Omental fat pad (tissue), 3 donors: ENCODE measurements at regions not wholly inside any gene's neighbourhood (a gene's known extent, or its start where the extent isn't known, plus 50 kb on each side); places are given as distances from the start of the nearest gene placed in this dataset.
A peak's percentile ranks its signal among the peaks of the same experiment; 100 is the strongest.
"Not testable (repeated sequence)": the region's sequence is repeated elsewhere in the genome, so short reads cannot be mapped to it uniquely, and the experiment has no call there.

ENCODE experiments used
- ATAC-seq: fragments of 150-250 bp; one replicate; pipeline ENCODE4 v1.9.1; 2016; ENCODE audit warnings: mild to moderate bottlenecking, moderate library complexity; ENCODE audit not compliant: low FRiP score
- DNase-seq: peaks from one replicate; pipeline ENCODE4 v3.0.0-alpha.2; 2019; ENCODE audit warnings: low spot score
- CTCF ChIP-seq, 3 donors: fragments of 450-650 bp; IDR thresholded peaks; one replicate each; pipeline ENCODE4 v1.5.1; 2016 to 2017; ENCODE audit warnings: antibody characterized with exemption in 3 of 3, mild to moderate bottlenecking in 3 of 3, moderate library complexity in 2 of 3

DNA sequence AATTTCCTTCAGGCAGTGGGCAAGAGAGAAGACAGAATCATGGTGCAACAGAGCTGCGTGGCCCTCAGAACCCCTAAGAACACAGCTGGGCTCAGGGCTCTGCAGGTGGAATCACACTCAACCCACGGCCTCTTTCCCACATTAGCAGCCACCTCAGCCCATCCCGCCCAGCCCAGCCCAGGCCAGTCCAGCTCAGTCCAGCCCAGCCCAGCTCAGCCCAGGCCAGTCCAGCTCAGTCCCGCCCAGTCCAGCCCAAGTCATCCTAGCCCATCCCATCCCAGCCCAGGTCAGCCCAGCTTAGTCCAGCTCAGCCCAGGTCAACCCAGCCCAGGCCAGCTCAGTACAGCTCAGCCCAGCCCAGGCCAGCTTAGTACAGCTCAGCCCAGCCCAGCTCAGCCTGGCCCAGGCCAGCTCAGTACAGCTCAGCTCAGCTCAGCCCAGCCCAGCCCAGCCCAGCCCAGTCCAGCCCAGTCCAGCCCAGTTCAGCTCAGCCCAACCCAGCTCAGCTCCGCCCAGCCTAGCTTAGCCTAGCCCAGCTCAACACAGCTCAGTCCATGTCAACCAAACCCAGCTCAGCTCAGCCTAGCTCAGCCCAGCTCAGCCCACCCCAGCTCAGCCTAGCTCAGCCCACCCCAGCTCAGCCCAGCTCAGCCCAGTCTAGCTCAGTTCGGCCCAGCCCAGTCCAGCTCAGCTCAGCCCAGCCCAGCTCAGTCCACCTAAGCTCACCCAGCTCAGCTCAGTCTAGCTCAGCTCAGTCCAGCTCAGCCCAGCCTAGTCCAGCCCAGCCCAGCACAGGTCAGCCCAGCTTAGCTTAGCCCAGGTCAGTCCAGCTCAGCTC lies 183.1 kb downstream of the TMEM121 start:
- ATAC-seq (peak; percentile 15), DNase-seq (peak; percentile 4)
- no peak for TF ChIP-seq CTCF (IDR thresholded peaks at IDR 0.05)

DNA sequence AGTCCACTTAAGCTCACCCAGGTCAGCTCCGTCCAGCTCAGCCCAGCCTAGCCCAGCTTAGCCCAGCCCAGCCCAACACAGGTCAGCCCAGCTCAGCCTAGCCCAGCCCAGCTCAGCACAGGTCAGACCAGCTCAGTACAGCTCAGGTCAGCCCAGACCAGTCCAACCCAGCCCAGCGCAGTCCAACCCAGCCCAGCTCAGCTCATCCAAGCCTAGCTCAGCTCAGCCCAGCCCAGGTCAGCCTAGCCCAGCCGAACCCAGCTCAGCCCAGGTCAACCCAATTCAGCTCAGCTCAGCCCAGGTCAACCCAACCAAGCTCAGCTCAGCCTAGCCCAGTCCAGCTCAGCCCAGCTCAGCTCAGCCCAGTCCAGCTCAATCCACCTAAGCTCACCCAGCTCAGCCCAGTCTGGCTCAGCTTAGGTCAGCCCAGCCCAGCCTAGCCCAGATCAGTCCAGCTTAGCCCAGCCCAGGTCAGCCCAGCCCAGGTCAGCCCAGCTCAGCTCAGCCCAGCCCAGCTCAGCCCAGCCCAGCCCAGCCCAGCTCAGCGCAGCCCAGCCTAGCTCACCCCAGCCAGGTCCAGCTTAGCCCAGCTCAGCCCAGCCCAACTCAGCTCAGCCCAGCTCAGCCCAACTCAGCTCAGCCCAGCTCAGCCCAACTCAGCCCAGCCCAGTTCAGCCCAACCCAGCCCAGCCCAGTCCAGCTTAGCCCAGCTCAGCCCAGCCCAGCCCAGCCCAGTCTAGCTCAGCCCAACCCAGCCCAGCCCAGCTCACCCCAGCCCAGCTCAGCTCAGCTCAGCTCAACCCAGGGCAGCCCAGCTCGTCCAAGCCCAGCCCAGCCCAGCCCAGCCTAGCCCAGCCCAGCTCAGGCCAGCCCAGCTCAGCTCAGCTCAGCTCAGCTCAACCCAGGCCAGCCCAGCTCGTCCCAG lies 184.0 kb downstream of the TMEM121 start:
- peak; percentile 8 for DNase-seq
- peak; percentile 24 for ATAC-seq
- TF ChIP-seq CTCF (IDR thresholded peaks at IDR 0.05), result no peak

DNA sequence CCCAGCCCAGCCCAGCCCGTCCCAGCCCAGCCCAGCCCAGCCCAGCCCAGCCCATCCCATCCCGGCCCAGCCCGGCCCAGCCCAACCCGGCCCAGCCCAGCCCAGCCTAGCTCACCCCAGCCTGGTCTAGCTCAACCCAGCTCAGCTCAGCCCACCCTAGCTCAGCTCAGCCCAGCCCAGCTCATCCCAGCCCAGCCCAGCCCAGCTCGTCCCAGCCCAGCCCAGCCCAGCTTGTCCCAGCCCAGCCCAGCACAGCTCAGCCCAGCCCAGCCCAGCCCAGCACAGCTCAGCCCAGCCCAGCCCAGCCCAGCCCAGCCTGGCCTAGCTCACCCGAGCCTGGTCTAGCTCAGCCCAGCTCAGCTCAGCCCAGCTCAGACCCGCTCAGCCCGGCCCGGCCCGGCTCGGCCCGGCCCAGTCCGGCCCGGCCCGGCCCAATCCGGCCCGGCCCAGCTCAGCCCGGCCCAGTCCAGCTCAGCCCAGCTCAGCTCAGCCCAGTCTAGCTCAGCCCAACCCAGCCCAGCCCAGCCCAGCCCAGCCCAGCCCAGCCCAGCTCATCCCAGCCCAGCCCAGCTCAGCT lies 184.7 kb downstream of the TMEM121 start:
- DNase-seq (no peak), ATAC-seq (no peak)
- TF ChIP-seq CTCF (IDR thresholded peaks at IDR 0.05), result no peak

GRCh38 chr14:105711841-105712460 lies 185.6 kb downstream of the TMEM121 start:
- ATAC-seq, result no peak

DNA sequence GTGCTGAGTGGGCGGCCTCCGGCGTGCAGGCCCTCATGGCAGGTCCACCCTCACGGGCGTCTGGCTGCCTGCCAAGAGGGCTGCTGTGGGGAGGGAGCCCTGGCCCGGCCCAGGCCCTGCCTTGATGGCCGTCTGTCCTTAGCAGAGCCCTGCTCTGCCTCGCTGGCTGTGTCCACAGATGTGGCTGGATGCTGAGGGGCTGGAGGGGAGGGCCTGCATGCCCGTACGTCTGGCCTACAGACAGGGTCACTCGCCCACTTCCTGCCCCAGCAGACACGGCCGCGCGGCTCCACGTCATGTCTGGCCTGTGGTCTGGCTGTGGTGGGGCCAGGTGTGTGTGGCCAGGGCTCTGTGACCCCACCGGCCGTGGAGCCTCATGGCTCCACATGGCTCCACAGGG lies 186.3 kb downstream of the TMEM121 start:
- peak; percentile 9 for DNase-seq
- ATAC-seq, result not testable (repeated sequence)

More at GRCh38 chr14:105711841-105712460, 185.6 kb downstream of the TMEM121 start:
- DNase-seq, result peak; percentile 8
- TF ChIP-seq CTCF (IDR thresholded peaks at IDR 0.05), result no peak

GRCh38 chr14:105713160-105713559 lies 186.8 kb downstream of the TMEM121 start:
- ATAC-seq, result not testable (repeated sequence)
- peak; percentile 16 for DNase-seq

- ATAC-seq, result not testable (repeated sequence)
- DNase-seq, result peak; percentile 9
Observed at GRCh38 chr14:105713836-105714235, 187.5 kb downstream of the TMEM121 start.

- not testable (repeated sequence) for DNase-seq, ATAC-seq
Observed at GRCh38 chr14:105718787-105719186, 192.4 kb downstream of the TMEM121 start.

- not testable (repeated sequence) for ATAC-seq, DNase-seq
Observed at GRCh38 chr14:105720106-105720505, 193.7 kb downstream of the TMEM121 start.

DNA sequence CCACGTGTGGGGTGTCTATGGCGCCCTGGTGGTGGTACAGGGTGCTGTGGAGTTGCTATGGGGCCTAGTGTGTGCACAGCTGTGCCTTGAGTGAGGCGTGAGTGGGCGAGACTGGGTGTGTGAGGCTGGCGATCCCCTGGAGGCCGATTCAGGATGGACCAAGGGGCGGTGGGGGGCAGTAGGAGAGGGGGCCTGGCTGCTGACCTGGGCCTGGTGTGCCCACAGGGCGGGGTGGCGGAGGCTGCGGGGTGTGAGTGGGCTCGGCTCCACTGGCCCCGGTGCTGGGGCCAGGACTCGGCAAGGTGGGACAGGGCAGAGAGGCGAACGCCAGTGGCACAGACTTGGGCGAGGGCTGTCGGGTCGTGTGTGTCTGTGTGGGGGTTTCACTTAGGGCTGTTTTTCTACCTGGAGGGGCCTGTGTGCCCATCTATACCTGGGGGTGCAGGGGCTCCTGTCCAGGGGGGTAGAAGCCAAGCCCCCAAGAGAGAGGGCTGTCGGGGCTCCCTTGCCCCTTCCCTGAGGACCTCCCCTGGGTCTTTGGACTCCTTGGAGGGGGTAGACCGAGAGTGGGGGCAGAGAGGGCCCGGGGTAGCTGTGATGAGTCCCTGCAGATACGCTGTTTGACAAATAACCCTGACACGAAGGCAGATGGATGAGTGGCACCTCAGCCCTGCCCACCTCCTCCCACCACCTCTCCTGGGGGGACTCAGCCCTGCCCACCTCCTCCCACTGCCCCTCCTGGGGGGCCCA lies 194.6 kb downstream of the TMEM121 start:
- ATAC-seq, result not testable (repeated sequence)
- DNase-seq, result peak; percentile 3

DNA sequence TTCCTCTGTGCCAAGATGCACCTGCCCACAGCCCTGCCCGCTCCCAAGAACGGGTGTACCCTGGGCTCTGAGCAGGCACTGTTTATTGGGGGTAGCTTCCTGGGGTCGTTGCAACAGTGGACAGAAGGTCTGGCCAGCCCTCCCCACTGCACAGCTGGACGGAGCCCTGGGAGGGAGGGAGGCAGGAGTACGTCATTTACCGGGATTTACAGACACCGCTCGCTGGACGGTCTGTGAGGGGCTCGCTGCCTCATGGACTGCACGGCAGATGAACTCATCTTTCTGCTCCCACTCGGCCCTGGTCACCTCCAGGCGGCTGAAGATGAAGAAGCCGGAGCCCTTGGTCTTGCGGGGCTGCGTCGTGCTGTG lies 195.2 kb downstream of the TMEM121 start:
- ATAC-seq, result not testable (repeated sequence)
- peak; percentile 0 for DNase-seq

- DNase-seq, result peak; percentile 5
- ATAC-seq, result not testable (repeated sequence)
Observed at GRCh38 chr14:105721996-105722709, 195.8 kb downstream of the TMEM121 start.
